Cardiac muscle cell (in vitro differentiated cells and primary cell): ENCODE measurements at regions not wholly inside any gene's neighbourhood (a gene's known extent, or its start where the extent isn't known, plus 50 kb on each side); places are given as distances from the start of the nearest gene placed in this dataset.
"Not testable (repeated sequence)": the region's sequence is repeated elsewhere in the genome, so short reads cannot be mapped to it uniquely, and the experiment has no call there.

Experiments used
- DNase-seq, 2 donors: peaks; one replicate each; pipeline versions ENCODE4 v3.0.0 to v3.0.0-alpha.2; 2010 to 2017; ENCODE audit warnings: low read depth in 1 of 2, low spot score in 1 of 2
- H3K27ac ChIP-seq: fragments of 200-600 bp; sonication (generic); 2 replicates; pipeline ENCODE4 v1.5.1; 2016
- H3K27me3 ChIP-seq: fragments of 200-600 bp; sonication (generic); 2 replicates; pipeline ENCODE4 v1.6.0; 2016; ENCODE audit warnings: control low read depth
- H3K36me3 ChIP-seq: fragments of 200-600 bp; sonication (generic); 2 replicates; pipeline ENCODE4 v1.5.1; 2016; ENCODE audit warnings: control low read depth
- H3K4me1 ChIP-seq: fragments of 200-600 bp; sonication (generic); 2 replicates; pipeline ENCODE4 v1.8.1; 2017; ENCODE audit warnings: low read depth, mild to moderate bottlenecking, mixed run types
- H3K4me3 ChIP-seq: fragments of 200-600 bp; sonication (generic); 2 replicates; pipeline ENCODE4 v1.5.1; 2016; ENCODE audit warnings: mild to moderate bottlenecking
- H3K9me3 ChIP-seq: fragments of 200-600 bp; sonication (generic); 2 replicates; pipeline ENCODE4 v1.5.1; 2017; ENCODE audit warnings: low read depth, mild to moderate bottlenecking, control low read depth
- CTCF ChIP-seq: IDR thresholded peaks from 2 replicates; pipeline ENCODE4 v1.5.1; 2012; ENCODE audit warnings: low read depth, mild to moderate bottlenecking, low read length

- Histone ChIP-seq H3K4me1 (no peaks in the 10 kb centered on the region), H3K36me3 (no peaks in the 10 kb centered on the region), H3K9me3 (no peaks in the 10 kb centered on the region), H3K27ac (no peak overlapping the region), H3K4me3 (no peak overlapping the region), H3K27me3 (no peaks in the 10 kb centered on the region)
- no peak for DNase-seq
- TF ChIP-seq CTCF: no peak
These were observed 133.4 kb upstream of the PGR start for GRCh38 chr11:101262995-101263394.

- H3K9me3 ChIP-seq: no peaks in the 10 kb centered on the region
- no peaks in the 10 kb centered on the region for H3K36me3 ChIP-seq
- no peak for TF ChIP-seq CTCF
- no peaks in the 10 kb centered on the region for H3K4me1 ChIP-seq
- DNase-seq: no peak
- no peak overlapping the region for H3K4me3 ChIP-seq
- H3K27me3 ChIP-seq: no peaks in the 10 kb centered on the region
- no peak overlapping the region for H3K27ac ChIP-seq
These were observed 132.6 kb upstream of the PGR start for GRCh38 chr11:101262258-101262657.

- H3K27ac ChIP-seq: no peak overlapping the region
These were observed 125.4 kb upstream of the PGR start for GRCh38 chr11:101255036-101255435.

GRCh38 chr11:101254037-101254436, 124.4 kb upstream of the PGR start:
- Histone ChIP-seq H3K27me3 (no peaks in the 10 kb centered on the region), H3K4me3 (no peak overlapping the region), H3K27ac (no peak overlapping the region), H3K9me3 (no peaks in the 10 kb centered on the region), H3K36me3 (no peaks in the 10 kb centered on the region), H3K4me1 (no peaks in the 10 kb centered on the region)
- no peak for TF ChIP-seq CTCF
- no peak for DNase-seq

More at GRCh38 chr11:101255036-101255435, 125.4 kb upstream of the PGR start:
- H3K4me3 ChIP-seq: no peak overlapping the region
- H3K9me3 ChIP-seq: no peaks in the 10 kb centered on the region
- no peaks in the 10 kb centered on the region for H3K4me1 ChIP-seq
- TF ChIP-seq CTCF: no peak
- no peaks in the 10 kb centered on the region for H3K27me3 ChIP-seq
- no peak for DNase-seq
- no peaks in the 10 kb centered on the region for H3K36me3 ChIP-seq

GRCh38 chr11:101245635-101246034, 116.0 kb upstream of the PGR start:
- H3K4me3 ChIP-seq, DNase-seq, H3K27me3 ChIP-seq, H3K36me3 ChIP-seq, H3K4me1 ChIP-seq, H3K9me3 ChIP-seq, H3K27ac ChIP-seq: not testable (repeated sequence)

- not testable (repeated sequence) for H3K27ac ChIP-seq, H3K9me3 ChIP-seq, H3K36me3 ChIP-seq, DNase-seq, H3K4me1 ChIP-seq, H3K27me3 ChIP-seq, H3K4me3 ChIP-seq
These were observed 115.5 kb upstream of the PGR start for GRCh38 chr11:101245081-101245480.

- Histone ChIP-seq H3K36me3 (no peaks in the 10 kb centered on the region), H3K27me3 (no peaks in the 10 kb centered on the region), H3K4me1 (no peaks in the 10 kb centered on the region), H3K9me3 (no peaks in the 10 kb centered on the region), H3K4me3 (no peak overlapping the region), H3K27ac (no peak overlapping the region)
- DNase-seq: no peak
- no peak for TF ChIP-seq CTCF
These were observed 111.7 kb upstream of the PGR start for GRCh38 chr11:101241160-101241795.

GRCh38 chr11:101231207-101231834, 101.7 kb upstream of the PGR start:
- DNase-seq, H3K4me3 ChIP-seq, H3K27ac ChIP-seq, H3K27me3 ChIP-seq, H3K9me3 ChIP-seq, H3K4me1 ChIP-seq, H3K36me3 ChIP-seq: not testable (repeated sequence)
